ENCODE measurements at regions not wholly inside any gene's neighbourhood (a gene's known extent, or its start where the extent isn't known, plus 50 kb on each side); places are given as distances from the start of the nearest gene placed in this dataset.
A peak's percentile ranks its signal among the peaks of the same experiment; 100 is the strongest.

GRCh38 chr22:49355211-49355920 is 472.3 kb downstream of the BRD1 start:
- no peak for ATAC-seq (ENCODE audit: low FRiP score)

GRCh38 chr22:49354516-49355210 is 473.0 kb downstream of the BRD1 start:
- no peak for TF ChIP-seq CTCF (IDR thresholded peaks at IDR 0.05)
- DNase-seq (ENCODE audit: low spot score) (no peak), ATAC-seq (ENCODE audit: low FRiP score) (no peak)

More at GRCh38 chr22:49355211-49355920, 472.3 kb downstream of the BRD1 start:
- no peak for TF ChIP-seq CTCF (IDR thresholded peaks at IDR 0.05)
- DNase-seq (ENCODE audit: low spot score): no peak

- ATAC-seq (ENCODE audit: low FRiP score) (no peak), DNase-seq (ENCODE audit: low spot score) (no peak)
- no peak for TF ChIP-seq CTCF (IDR thresholded peaks at IDR 0.05)
Measured at GRCh38 chr22:49353235-49353634, 474.4 kb downstream of the BRD1 start.

GRCh38 chr22:49352361-49353169 is 475.1 kb downstream of the BRD1 start:
- DNase-seq (ENCODE audit: low spot score): no peak

GRCh38 chr22:49351761-49352227 is 475.9 kb downstream of the BRD1 start:
- no peak for TF ChIP-seq CTCF (IDR thresholded peaks at IDR 0.05)
- ATAC-seq (ENCODE audit: low FRiP score): no peak
- DNase-seq (ENCODE audit: low spot score): no peak

More at GRCh38 chr22:49352361-49353169, 475.1 kb downstream of the BRD1 start:
- ATAC-seq (ENCODE audit: low FRiP score): peak; percentile 10
- no peak for TF ChIP-seq CTCF (IDR thresholded peaks at IDR 0.05)

- ATAC-seq (ENCODE audit: low FRiP score): no peak
- no peak for DNase-seq (ENCODE audit: low spot score)
- TF ChIP-seq CTCF (IDR thresholded peaks at IDR 0.05): no peak
Measured at GRCh38 chr22:49350441-49351121, 477.1 kb downstream of the BRD1 start.

Measured in omental fat pad (tissue), 3 donors.